GM19463 (cell line): ENCODE measurements at regions not wholly inside any gene's neighbourhood (a gene's known extent, or its start where the extent isn't known, plus 50 kb on each side); places are given as distances from the start of the nearest gene placed in this dataset.
"Not testable (repeated sequence)": the region's sequence is repeated elsewhere in the genome, so short reads cannot be mapped to it uniquely, and the experiment has no call there.

ENCODE experiments used
- ATAC-seq: cut with Tn5 transposase; IDR thresholded peaks from one replicate; pipeline ENCODE4 v1.9.1; 2021; ENCODE audit warnings: mild to moderate bottlenecking, moderate library complexity; ENCODE audit not compliant: unreplicated experiment

DNA sequence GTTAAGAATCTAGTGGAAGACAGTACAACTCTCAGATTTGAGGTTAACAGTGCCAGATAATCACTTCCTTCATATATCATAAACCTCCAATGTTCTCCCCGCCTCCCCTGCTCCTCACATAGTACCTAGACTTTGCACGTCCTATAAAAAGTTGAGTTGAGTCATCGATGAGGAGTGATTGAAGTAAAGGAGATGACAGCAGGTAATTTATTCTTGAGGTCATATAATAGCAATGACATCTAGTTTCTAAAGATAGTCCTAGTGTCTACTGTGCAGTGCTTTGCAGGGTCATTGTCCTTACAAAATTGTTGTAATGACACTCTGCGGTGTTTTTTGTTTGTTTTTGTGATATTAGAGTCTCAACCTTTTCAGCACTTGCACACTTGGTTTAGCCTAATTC is 510.5 kb upstream of the LRFN5 start:
- ATAC-seq: no peak

DNA sequence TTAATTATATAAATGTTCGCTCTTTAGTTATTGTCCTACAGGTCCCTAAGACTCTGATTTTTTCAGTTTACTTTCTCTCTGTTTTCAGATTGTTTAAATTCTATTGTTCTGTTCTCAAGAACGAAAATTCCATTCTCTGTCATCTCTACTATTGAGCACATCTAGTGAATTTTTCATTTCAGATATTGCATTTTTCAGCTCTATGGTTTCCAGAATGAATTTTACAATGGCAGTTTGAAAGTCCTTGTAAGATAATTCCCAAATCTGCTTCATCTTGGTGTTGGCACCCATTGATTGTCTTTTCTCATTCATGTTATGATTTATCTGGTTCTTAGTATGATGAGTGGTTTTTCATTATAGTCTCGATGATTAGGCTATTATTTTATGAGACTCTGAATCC is 519.6 kb upstream of the LRFN5 start:
- ATAC-seq: no peak

DNA sequence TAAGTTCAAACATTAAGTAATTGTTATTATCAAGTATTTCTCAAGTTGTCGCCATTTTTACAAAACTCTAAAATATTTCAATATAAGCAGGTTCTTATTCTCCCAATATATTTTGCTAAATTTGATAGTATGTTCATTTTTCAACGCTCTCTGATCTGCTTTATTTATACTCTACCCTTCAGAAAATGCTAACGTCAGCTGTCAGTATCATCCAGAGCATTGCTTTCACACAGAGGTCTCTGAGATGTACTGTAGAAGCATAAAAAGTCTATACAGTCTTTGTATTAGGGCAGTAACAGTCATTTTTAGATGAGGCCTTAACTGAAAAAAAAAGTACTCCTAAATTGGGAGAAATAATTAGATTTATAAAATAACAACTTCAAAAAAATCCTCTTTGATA is 533.1 kb upstream of the LRFN5 start:
- no peak for ATAC-seq

DNA sequence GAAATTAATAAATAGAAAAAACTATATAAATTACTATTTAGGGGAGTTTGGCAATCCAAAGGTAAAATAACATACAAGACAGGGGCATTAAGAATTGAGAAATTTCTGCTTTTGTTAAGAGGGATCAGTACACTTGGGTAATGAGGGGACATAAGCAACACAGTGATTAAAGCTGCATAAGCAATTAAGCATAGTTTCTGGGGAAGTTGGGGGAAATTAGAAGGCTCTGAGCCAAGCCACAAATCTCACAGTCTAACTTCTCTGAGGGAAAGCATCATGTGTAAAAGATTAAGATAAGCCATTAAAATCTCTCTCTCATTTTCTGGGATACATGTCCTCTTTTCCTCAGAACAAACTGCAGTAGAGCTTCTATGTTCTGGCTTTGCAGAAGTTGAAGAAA is 533.9 kb upstream of the LRFN5 start:
- no peak for ATAC-seq

DNA sequence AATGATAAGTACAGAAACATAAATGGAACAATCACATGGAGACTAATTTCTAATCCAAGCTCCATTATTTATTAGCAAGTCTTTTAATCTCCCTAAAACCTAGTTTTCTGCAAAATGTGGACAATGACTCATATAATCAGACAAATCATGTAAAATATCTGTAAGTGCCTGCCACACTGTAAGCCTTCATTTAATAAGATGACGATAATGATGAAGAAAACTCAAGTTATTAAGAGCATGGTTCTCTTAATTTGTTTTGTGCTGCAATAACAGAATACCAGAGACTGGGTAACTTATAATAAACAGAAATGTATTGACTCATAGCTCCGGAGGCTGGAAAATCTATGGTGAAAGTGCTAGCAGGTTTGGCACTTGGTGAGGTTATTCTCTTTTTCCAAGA is 535.3 kb upstream of the LRFN5 start:
- ATAC-seq: no peak

DNA sequence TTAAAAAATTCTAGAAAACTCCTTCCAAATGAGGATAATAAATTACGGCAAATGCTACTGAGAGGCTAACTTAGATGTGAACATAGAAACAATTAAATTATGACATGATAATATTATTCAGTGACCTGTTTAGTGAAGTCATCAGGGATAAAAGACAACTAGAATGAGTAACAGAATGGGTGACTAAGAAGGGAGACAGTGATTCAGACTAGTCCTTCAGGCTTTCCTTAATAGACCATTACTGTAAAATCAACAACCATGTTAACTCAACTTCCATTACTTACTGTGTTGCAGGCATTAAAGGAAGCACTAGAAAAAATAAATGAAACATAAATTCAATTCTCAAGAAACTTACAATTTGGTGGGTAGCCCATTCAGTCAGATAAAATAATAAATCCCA is 543.9 kb upstream of the LRFN5 start:
- ATAC-seq: no peak

DNA sequence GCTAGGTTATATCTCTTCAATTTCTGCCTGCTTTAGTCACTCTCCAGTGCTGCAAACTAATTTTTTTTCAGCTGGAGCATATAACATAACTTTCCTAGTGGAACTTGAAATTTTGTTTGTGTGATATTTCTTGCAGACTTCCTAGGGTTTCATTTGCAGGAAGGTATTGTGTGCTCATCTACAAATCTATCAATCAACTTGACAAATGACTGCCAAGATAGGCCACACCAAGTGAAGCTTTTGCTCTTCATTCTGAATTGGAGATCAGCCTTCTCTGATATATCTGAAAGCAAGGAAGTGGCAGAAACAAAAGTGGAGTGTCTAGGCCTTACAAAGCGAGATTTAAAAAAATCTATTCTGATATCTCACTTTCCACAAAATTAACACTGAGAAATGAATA is 551.1 kb upstream of the LRFN5 start:
- no peak for ATAC-seq

DNA sequence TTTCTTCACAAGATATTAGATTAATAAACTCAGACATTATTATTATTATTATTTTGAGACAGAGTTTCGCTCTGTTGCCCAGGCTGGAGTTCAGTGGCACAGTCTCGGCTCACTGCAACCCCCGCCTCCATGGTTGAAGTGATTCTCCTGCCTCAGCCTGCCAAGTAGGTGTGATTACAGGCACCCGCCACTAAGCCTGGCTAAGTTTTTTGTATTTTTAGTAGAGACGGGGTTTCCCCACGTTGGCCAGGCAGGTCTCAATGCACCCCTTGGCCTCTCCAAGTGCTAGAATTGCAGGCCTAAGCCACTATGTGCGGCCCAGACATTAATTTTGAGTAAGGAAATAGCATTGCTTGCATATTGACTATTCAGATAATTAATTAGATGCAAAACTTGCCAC is 554.9 kb upstream of the LRFN5 start:
- no peak for ATAC-seq

DNA sequence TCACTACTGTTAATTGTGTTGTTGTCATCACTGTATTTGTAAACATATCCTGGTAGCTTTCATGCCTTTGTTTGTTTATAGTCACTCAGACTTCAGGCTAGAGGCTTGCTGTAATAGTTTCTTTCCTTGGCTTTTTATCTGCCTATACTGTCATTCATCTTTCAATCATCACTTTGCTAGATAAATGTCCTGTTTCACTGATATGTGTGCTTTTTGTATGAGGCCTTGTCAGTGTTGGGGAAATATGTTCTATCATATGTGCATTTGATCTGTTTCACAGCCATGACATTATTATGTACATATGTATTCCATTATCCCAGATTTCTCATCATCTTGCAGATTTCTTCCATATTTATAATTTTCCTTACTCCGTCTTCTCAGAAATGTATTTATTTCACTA is 558.9 kb upstream of the LRFN5 start:
- no peak for ATAC-seq

DNA sequence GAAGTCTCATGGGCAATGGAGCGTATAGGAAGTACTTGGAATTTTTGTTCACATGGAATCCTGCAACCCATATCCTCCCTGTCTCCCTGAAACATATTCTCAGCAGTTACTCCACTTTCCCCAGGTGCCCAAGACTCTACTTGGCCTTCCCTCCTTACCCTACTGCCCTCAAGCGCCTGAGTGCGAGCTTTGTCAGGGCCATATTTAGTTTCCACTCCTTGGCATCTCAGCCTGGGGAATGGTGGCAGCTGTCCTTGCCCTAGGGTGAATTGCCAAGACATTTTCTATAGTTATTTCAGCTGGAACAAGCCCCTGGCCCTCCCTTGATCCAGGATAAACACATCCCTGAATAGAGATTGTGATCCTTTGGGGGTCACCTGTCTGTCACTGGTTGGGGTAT is 569.3 kb upstream of the LRFN5 start:
- no peak for ATAC-seq

DNA sequence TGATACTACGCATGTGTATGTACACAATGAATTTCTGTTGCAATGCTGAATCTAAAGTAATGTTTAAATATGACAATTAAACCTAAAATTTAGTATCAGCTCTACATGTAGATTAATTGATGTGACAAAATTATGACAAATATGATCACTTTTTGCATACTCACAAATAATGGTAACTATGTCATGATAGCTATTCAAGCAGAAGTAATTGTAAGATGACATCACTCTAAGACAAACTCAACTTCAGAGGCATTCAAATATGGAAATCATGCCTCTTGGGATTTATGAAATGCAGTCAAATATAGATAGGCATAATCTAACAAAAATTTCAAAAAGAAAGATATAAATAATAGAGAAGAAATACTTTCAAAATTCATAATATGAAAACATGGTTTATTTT is 571.7 kb upstream of the LRFN5 start:
- ATAC-seq: no peak

DNA sequence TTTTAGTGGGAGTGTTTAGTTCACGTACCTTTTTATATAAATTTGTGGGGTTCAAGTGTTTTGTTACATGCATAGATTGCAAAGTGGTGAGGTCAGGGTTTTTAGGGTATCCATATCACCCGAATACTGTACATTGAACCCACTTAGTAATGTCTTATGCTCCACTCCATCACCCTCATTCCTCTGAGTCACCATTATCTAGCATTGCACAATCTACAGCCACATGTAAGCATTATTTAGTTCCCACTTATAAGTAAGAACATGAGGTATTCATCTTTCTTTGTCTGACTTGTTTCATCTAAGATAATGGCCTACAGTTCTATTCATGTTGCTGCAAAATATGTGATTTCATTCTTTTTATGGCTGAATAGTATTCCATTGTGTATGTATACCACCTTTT is 583.7 kb upstream of the LRFN5 start:
- ATAC-seq: no peak

DNA sequence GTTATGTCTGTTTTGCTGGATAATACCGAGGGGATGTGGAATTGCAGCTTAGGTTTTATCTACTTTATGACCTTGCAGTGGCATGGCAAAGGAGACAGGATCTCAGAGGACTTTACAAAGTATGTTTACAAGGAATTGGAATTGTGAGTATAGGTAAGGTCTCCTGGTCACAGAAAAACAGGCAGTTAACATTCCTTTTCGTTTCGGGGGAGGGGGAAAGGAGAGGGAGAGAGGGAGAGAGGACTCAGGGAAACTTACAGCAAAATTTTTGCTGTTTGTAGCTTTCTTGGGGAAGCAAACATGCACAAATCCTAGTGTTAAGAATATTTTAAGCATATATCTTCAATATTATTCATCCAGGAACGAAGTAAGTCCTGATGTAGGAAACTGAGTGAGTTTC is 590.5 kb upstream of the LRFN5 start:
- no peak for ATAC-seq

DNA sequence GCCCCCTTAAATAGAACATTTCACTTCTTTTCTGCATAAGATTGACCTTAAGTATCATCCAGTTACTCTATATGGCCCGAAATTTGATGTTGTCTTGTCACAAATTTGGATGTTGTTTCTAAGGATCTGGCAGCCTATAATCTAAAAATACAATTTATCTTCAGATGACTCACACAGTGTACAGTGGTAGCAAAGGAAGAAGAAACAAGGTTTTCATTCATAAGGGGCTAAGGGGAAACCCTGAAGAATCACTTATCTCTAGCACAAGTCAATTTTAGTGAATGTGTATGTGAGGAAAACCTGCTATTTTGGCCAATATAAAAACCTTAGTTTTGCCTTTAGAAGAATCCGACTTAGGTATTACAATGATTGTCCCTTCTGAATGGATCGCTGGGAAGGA is 606.3 kb upstream of the LRFN5 start:
- ATAC-seq: no peak

DNA sequence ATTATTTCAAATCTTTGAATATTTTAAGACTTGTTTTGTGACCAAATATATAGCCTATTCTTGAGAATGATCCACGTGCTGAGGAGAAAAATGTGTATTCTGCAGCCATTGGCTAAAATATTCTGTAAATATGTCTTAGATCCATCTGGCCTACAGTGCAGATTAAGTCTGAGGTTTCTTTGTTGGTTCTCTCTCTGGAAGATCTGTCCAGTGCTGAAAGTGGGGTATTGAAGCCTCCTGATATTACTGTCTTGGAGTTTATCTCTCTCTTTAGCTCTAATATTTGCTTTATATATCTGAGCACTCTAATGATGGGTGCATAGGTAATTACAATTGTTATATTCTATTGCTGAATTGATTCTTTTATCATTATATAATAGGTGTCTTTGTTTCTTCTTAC is 617.4 kb upstream of the LRFN5 start:
- ATAC-seq: no peak

DNA sequence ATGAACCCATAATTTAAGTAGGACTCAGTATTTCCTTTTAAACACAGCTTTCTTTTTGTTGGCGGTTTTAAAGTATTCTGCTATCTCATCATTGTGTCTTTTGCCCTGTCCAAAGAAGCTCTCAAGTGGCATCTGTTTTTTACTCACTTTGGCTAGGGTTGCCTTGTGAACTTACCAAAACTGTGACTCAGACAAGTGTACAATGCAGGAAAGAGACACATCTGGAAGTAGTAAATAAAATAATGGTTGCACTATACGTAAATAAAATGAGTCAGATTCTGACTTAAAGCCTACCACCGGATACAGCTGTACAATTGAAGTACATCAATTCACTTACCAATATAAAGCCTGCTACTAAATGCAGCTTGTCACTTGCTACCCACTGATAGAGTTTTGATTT is 619.2 kb upstream of the LRFN5 start:
- ATAC-seq: no peak

DNA sequence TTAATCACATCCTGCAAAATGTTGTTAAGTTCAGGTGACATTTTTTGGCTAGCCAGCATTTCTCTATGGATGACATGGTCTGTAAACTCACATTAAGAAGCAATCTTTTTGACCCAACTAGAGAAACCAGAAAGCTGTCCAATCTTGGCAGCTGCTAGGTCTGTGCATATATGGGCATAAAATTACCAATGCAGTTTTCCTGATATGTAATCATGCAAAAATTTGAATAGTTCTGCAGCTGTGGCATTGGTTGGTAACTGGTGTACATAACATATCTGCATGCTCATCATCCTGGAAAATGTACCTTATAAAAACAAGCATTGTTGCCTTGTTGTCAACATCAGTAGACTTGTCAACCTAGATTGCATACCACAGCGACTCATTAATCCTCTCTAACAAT is 620.0 kb upstream of the LRFN5 start:
- no peak for ATAC-seq

DNA sequence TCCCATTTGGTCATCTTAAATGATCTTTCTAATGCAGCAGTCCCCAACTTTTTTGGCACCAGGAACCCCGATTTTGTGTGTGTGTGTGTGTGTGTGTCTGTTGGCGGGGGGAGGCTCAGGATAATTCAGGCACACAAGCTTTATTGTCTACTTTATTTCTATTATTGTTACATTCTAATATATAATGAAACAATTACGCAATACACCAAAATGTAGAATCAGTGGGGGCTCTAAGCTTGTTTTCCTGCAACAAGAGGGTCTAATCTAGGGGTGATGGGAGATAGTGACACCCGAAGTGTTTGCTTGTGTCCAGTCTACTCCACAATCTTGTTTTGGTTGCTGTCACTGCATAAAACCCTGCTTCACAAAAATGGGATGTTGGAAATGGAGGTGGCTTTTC is 621.1 kb upstream of the LRFN5 start:
- no peak for ATAC-seq

DNA sequence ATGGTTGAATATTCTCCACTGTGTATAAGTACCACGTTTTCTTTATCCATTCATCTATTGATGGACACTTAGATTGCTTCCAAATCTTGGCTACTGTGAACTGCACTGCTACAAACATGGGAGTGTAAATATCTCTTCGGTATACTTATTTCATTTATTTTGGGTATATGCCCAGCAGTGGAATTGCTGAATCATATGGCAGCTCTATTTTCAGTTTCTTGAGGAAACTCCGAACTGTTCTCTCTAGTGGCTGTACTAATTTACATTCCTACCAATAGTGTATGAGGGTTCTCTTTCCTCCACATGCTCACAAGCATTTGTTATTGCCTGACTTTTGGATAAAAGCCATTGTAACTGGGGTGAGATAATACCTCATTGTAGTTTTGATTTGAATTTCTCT is 623.1 kb upstream of the LRFN5 start:
- no peak for ATAC-seq

DNA sequence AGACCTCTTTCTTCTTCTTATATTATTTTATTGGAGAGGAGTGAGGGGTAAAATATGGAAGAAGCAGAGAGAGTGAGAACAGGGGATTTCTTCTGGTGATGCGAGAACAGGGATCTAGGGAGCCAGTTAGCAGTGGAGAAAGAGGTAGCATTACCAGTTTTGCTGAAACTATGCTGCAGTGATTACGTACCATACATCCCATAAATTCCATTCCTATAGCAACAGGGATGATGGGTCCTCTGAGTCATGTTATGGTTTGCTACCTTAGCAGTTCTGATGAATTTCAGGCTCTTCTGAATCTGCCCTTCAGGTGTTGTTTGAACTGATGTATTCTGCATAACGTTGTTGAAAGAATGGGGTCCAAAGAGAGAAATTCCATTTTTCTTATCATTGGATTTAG is 625.4 kb upstream of the LRFN5 start:
- ATAC-seq: no peak

DNA sequence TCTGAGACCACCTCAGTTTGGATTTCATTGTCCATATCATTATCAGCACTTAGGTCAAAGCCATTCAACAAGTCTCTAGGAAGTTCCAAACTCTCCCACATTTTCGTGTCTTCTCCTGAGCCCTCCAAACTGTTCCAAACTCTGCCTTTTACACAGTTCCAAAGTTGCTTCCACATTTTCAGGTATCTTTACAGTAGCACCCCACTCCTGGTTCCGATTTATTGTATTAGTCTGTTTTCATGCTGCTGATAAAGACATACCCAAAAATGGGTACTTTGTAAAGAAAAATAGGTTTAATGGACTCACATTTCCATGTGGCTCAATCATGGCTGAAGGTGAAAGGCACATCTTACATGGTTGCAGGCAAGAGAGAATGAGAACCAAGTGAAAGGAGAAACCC is 646.4 kb upstream of the LRFN5 start:
- ATAC-seq: not testable (repeated sequence)

DNA sequence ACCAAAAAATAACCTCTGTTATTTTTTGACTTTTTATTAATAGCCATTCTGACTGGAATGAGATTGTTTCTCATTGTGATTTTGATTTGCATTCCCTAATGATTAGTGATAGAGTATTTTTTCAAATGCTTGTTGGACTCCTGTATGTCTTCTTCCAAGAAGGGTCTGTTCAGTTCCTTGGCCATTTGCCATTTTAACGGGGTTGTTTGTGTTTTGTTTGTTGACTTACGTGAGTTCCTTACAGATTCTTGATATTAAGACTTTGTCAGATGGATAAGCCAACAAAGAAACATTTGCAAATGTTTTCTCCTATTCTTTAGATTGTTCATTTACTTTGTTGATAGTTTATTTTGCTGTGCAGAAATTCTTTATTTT is 651.6 kb upstream of the LRFN5 start:
- no peak for ATAC-seq

DNA sequence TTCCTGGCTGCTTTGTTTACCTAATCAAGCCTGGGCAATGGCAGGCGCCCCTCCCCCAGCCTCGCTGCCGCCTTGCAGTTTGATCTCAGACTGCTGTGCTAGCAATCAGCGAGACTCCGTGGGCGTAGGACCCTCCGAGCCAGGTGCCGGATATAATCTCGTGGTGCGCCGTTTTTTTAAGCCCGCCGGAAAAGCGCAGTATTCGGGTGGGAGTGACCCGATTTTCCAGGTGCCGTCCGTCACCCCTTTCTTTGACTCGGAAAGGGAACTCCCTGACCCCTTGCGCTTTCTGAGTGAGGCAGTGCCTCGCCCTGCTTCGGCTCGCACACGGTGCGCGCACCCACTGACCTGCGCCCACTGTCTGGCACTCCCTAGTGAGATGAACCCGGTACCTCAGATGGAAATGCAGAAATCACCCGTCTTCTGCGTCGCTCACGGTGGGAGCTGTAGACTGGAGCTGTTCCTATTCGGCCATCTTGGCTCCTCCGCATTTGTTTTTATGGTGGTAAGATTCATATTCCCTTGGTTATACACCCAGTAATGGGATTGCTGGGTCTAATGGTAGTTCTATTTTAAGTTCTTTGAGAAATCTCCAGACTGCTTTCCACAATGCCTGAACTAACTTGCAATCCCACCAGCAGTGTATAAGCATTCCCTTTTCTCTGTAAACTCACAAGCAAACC is 652.1 kb upstream of the LRFN5 start:
- ATAC-seq: not testable (repeated sequence)

DNA sequence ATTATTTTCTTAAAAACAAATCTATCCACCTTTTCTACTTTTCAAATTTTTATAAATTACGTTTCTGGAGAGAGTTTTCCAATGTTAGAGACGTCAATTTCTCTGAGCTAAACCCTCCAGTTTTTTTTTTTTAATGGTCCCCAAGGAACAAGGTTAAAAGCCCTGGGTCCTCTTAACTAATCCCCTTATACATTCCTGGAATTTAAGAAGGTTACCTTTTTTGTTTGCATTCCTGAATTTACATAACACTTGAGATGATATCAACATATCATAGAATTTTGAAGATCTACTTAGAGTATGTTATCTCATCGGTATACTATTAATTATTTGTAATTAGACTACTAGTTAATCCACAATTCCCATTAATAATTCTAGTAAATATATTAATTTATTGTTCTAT is 662.2 kb upstream of the LRFN5 start:
- ATAC-seq: no peak
